Pancreas (tissue), 10 donors: ENCODE measurements at regions not wholly inside any gene's neighbourhood (a gene's known extent, or its start where the extent isn't known, plus 50 kb on each side); places are given as distances from the start of the nearest gene placed in this dataset.

Source experiments
- ATAC-seq, 4 donors: fragments of 200-7000 bp; cut with Tn5 transposase; one replicate each; pipeline versions ENCODE4 v1.8.0 to v1.9.1; 2020; ENCODE audit warnings: mild to moderate bottlenecking in 4 of 4, moderate library complexity in 4 of 4
- DNase-seq, 6 donors: peaks; one replicate each; pipeline ENCODE4 v3.0.0-alpha.2; 2020
- FAIRE-seq: peaks from 2 replicates; lab custom pipeline; 2012; peaks lifted over from hg19 to GRCh38; lab: Jason Lieb, UNC
- H3K27ac ChIP-seq, 4 donors: fragments of 200-600 bp; sonication (generic); 1 replicate in 3 of 4; 2 replicates in 1 of 4; pipeline versions ENCODE4 v1.5.0 to v1.8.0; 2020
- H3K27me3 ChIP-seq, 4 donors: fragments of 200-600 bp; one replicate each; pipeline ENCODE4 v1.8.0; 2021
- H3K36me3 ChIP-seq, 3 donors: fragments of 200-600 bp; sonication (generic) in 1 of 3; one replicate each; pipeline versions ENCODE4 v1.5.0 to v1.8.0; 2020 to 2021
- H3K4me1 ChIP-seq, 3 donors: fragments of 200-600 bp; one replicate each; pipeline ENCODE4 v1.8.0; 2021
- H3K4me3 ChIP-seq, 4 donors: fragments of 200-600 bp; sonication (generic) in 2 of 4; one replicate each; pipeline versions ENCODE4 v1.5.0 to v1.8.0; 2020 to 2021
- H3K9me3 ChIP-seq, 4 donors: fragments of 200-600 bp; one replicate each; pipeline ENCODE4 v1.8.0; 2021
- WGBS, 2 donors: extraction: QIAGEN DNeasy Blood & Tissue Kit; methylation state at CpG; one replicate each; pipeline ENCODE4 v1.1.7; 2013; 5-methylcytosine and 5-hydroxymethylcytosine counted together
- intact Hi-C, 3 donors: fragments of 100-400 bp; cut with DNase I; formaldehyde crosslinking; loops; one replicate each; pipeline versions ENCODE4 v1.11.1 to v1.14.2; 2022
- TF ChIP-seq, protein P1 (sequence below), 4 donors: fragments of 200-600 bp; sonication (generic) in 3 of 4; IDR thresholded peaks; one replicate each; pipeline versions ENCODE4 v1.5.0 to v1.8.0; 2021; ENCODE audit warnings: antibody characterized with exemption in 4 of 4
- donor health status: healthy with polysubstance abuse.
- donor health status: DM: no; HTN: no; CAD: no; lungs with moderate emphysema.
- donor health status: DM: no; HTN: no; CAD: no.
- donor health status: control.
- donor health status: control.
- donor health status: Bipolar disorder and iron deficiency.
- donor health status: DM: yes; HTN: yes; CAD: no.
- donor health status: DM: no; HTN: no; CAD: no.
- donor health status: DM: no; HTN: no; CAD: no.
- donor health status: DM: yes; HTN: yes; CAD: no.

- FAIRE-seq = no peak
- H3K4me1 ChIP-seq = no peaks in the 10 kb centered on the region
- no peaks in the 10 kb centered on the region for H3K9me3 ChIP-seq
- H3K36me3 ChIP-seq = no peaks in the 10 kb centered on the region
- TF ChIP-seq, protein P1, sequence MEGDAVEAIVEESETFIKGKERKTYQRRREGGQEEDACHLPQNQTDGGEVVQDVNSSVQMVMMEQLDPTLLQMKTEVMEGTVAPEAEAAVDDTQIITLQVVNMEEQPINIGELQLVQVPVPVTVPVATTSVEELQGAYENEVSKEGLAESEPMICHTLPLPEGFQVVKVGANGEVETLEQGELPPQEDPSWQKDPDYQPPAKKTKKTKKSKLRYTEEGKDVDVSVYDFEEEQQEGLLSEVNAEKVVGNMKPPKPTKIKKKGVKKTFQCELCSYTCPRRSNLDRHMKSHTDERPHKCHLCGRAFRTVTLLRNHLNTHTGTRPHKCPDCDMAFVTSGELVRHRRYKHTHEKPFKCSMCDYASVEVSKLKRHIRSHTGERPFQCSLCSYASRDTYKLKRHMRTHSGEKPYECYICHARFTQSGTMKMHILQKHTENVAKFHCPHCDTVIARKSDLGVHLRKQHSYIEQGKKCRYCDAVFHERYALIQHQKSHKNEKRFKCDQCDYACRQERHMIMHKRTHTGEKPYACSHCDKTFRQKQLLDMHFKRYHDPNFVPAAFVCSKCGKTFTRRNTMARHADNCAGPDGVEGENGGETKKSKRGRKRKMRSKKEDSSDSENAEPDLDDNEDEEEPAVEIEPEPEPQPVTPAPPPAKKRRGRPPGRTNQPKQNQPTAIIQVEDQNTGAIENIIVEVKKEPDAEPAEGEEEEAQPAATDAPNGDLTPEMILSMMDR (IDR thresholded peaks at IDR 0.05) = no peak
- ATAC-seq = peak in 3 of 4 donors; percentile 49 to 74 (median 73)
- no peak overlapping the region for H3K4me3 ChIP-seq
- no peak for DNase-seq
- H3K27ac ChIP-seq = peak overlapping the region in 1 of 4 donors; percentile 22
- WGBS, 2 donors = 37 to 44% methylated on average over 8 of the region's 8 CpGs
- intact Hi-C loops = no loop called here
- peaks cover 0 to 12% (median 2%) of the 10 kb centered on the region in 4 donors for H3K27me3 ChIP-seq
These were observed 96.2 kb upstream of the ATP6AP2 start for GRCh38 chrX:40484408-40485091.

DNA sequence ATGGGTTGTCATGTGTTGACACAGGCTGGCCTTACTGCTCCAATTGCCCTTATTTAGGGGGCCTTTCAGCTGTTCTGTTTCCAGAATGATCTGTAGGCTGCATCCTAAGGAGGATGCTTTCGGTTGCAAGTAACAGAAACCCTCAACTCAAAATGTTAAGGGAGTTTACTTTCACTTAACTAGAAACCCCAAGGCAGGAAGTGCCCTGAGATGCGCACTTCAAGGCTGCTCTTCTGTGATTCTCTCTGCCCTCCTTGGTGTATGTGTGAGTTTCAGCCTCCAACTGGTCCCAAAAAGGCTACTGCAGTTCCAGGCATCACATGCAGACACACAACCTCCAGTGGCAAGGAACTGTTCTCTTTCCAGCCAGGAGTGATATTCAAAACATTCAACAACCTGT, 97.3 kb upstream of the ATP6AP2 start:
- H3K4me1 ChIP-seq = no peaks in the 10 kb centered on the region
- TF ChIP-seq, protein P1 (IDR thresholded peaks at IDR 0.05) = no peak
- intact Hi-C loops = no loop called here
- DNase-seq = no peak
- no peaks in the 10 kb centered on the region for H3K36me3 ChIP-seq
- WGBS, 2 donors = 84 to 92% methylated on average over 2 of the region's 2 CpGs
- peaks cover 0 to 4% (median 2%) of the 10 kb centered on the region in 4 donors for H3K27me3 ChIP-seq
- H3K4me3 ChIP-seq = no peak overlapping the region
- no peak overlapping the region for H3K27ac ChIP-seq
- no peak for FAIRE-seq
- H3K9me3 ChIP-seq = no peaks in the 10 kb centered on the region
- ATAC-seq = no peak

- Histone ChIP-seq H3K36me3 (no peaks in the 10 kb centered on the region), H3K27me3 (no peaks in the 10 kb centered on the region), H3K4me3 (no peak overlapping the region), H3K9me3 (no peaks in the 10 kb centered on the region), H3K4me1 (no peaks in the 10 kb centered on the region), H3K27ac (no peak overlapping the region)
- FAIRE-seq (no peak), ATAC-seq (no peak), DNase-seq (no peak)
- TF ChIP-seq, protein P1 (IDR thresholded peaks at IDR 0.05) = no peak
- intact Hi-C loops = no loop called here
- 83 to 85% methylated on average over 7 of the region's 7 CpGs for WGBS, 2 donors
These were observed 100.9 kb upstream of the ATP6AP2 start for GRCh38 chrX:40479777-40480318.

GRCh38 chrX:40478474-40479065, 102.2 kb upstream of the ATP6AP2 start:
- no peaks in the 10 kb centered on the region for H3K9me3 ChIP-seq
- H3K4me1 ChIP-seq = no peaks in the 10 kb centered on the region
- intact Hi-C loops = no loop called here
- no peak for FAIRE-seq
- H3K27me3 ChIP-seq = no peaks in the 10 kb centered on the region
- TF ChIP-seq, protein P1 (IDR thresholded peaks at IDR 0.05) = no peak
- H3K36me3 ChIP-seq = no peaks in the 10 kb centered on the region
- no peak overlapping the region for H3K4me3 ChIP-seq
- no peak for DNase-seq
- H3K27ac ChIP-seq = no peak overlapping the region
- 85 to 93% methylated on average over 2 of the region's 2 CpGs for WGBS, 2 donors
- ATAC-seq = no peak

GRCh38 chrX:40476958-40477357, 103.8 kb upstream of the ATP6AP2 start:
- TF ChIP-seq, protein P1 (IDR thresholded peaks at IDR 0.05) = no peak
- no peaks in the 10 kb centered on the region for H3K36me3 ChIP-seq
- H3K27me3 ChIP-seq = no peaks in the 10 kb centered on the region
- intact Hi-C loops = no loop called here
- no peaks in the 10 kb centered on the region for H3K9me3 ChIP-seq
- H3K27ac ChIP-seq = no peak overlapping the region
- H3K4me3 ChIP-seq = no peak overlapping the region
- no peak for ATAC-seq
- no peaks in the 10 kb centered on the region for H3K4me1 ChIP-seq
- DNase-seq = no peak
- whole genome bisulfite sequencing, 2 donors = 64 to 74% methylated on average over 7 of the region's 7 CpGs
- FAIRE-seq = no peak
